H1 (cell line): ENCODE measurements at regions not wholly inside any gene's neighbourhood (a gene's known extent, or its start where the extent isn't known, plus 50 kb on each side); places are given as distances from the start of the nearest gene placed in this dataset.

ENCODE experiments used
- BCL11A ChIP-seq, 2 experiments: IDR thresholded peaks; one replicate each; pipeline ENCODE4 v1.6.1; 2011; ENCODE audit warnings: low read depth in 2 of 2, low read length in 2 of 2, mild to moderate bottlenecking in 2 of 2
- CBX8 ChIP-seq: fragments of 300-800, 300-1000 bp; sonication (generic); IDR thresholded peaks from 2 replicates; pipeline ENCODE4 v1.7.1; 2016; ENCODE audit warnings: low read depth, low read length, borderline replicate concordance
- CTCF ChIP-seq, 3 experiments: IDR thresholded peaks; 1 replicate in 2 of 3; 2 replicates in 1 of 3; pipeline versions ENCODE4 v1.5.1 to v1.6.1; 2011; ENCODE audit warnings: low read length in 3 of 3, mild to moderate bottlenecking in 3 of 3, inconsistent platforms in 2 of 3, low read depth in 1 of 3, moderate library complexity in 1 of 3; ENCODE audit not compliant: insufficient read depth in 1 of 3; ENCODE audit errors: control extremely low read depth in 1 of 3
- EGR1 ChIP-seq: IDR thresholded peaks from 2 replicates; pipeline ENCODE4 v1.6.1; 2011; ENCODE audit warnings: low read depth, low read length, borderline replicate concordance
- EP300 ChIP-seq, 2 experiments: IDR thresholded peaks; 1 replicate in 1 of 2; 2 replicates in 1 of 2; pipeline ENCODE4 v1.6.1; 2011 to 2012; ENCODE audit warnings: low read depth in 2 of 2, low read length in 2 of 2, mild to moderate bottlenecking in 2 of 2, borderline replicate concordance in 1 of 2, inconsistent platforms in 1 of 2, moderate library complexity in 1 of 2
- HDAC2 ChIP-seq, 2 experiments: fragments of 300-600 bp in 1 of 2; sonication (generic) in 1 of 2; IDR thresholded peaks; 2 replicates each; pipeline ENCODE4 v1.6.1; 2011 to 2012; ENCODE audit warnings: low read depth in 2 of 2, low read length in 2 of 2, mild to moderate bottlenecking in 2 of 2, moderate library complexity in 2 of 2, borderline replicate concordance in 1 of 2, inconsistent platforms in 1 of 2
- JUND ChIP-seq: IDR thresholded peaks from 2 replicates; pipeline ENCODE4 v1.6.1; 2011; ENCODE audit warnings: mild to moderate bottlenecking, improper control_type of control experiment, low read length
- KDM1A ChIP-seq: fragments of 200-600, 300-600 bp; sonication (generic); IDR thresholded peaks from 2 replicates; pipeline ENCODE4 v1.7.1; 2016; ENCODE audit warnings: mild to moderate bottlenecking, low read length, borderline replicate concordance
- POLR2AphosphoS5 ChIP-seq: IDR thresholded peaks from 2 replicates; pipeline ENCODE4 v1.6.1; 2011; ENCODE audit warnings: low read depth, low read length
- SP1 ChIP-seq: IDR thresholded peaks from 2 replicates; pipeline ENCODE4 v1.6.1; 2011; ENCODE audit warnings: low read depth, low read length
- TAF1 ChIP-seq: IDR thresholded peaks from 2 replicates; pipeline ENCODE4 v1.6.1; 2011; ENCODE audit warnings: mild to moderate bottlenecking, low read depth, low read length
- TF ChIP-seq, protein P1 (sequence below): IDR thresholded peaks from 2 replicates; pipeline ENCODE4 v1.6.1; 2012; ENCODE audit warnings: inconsistent platforms
- TF ChIP-seq, protein P2 (sequence below): IDR thresholded peaks from 2 replicates; pipeline ENCODE4 v1.6.1; 2012; ENCODE audit warnings: low read length, inconsistent platforms

- TF ChIP-seq JUND (no peak), EP300 (IDR thresholded peaks at IDR 0.05; ENCODE audit: borderline replicate concordance in 1 of 2, low read depth in 2 of 2, low read length in 2 of 2) (no peak), CBX8 (no peak), BCL11A (IDR thresholded peaks at IDR 0.05; ENCODE audit: low read depth in 2 of 2, low read length in 2 of 2) (no peak), HDAC2 (IDR thresholded peaks at IDR 0.05; ENCODE audit: borderline replicate concordance in 1 of 2, low read depth in 2 of 2, low read length in 2 of 2) (no peak), EGR1 (no peak), CTCF (IDR thresholded peaks at IDR 0.05; ENCODE audit: control extremely low read depth in 1 of 3, insufficient read depth in 1 of 3, low read depth in 1 of 3, low read length in 3 of 3) (no peak), TAF1 (no peak), KDM1A (no peak), SP1 (no peak), POLR2AphosphoS5 (no peak)
- TF ChIP-seq, protein P1, sequence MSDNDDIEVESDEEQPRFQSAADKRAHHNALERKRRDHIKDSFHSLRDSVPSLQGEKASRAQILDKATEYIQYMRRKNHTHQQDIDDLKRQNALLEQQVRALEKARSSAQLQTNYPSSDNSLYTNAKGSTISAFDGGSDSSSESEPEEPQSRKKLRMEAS: no peak
- TF ChIP-seq, protein P2, sequence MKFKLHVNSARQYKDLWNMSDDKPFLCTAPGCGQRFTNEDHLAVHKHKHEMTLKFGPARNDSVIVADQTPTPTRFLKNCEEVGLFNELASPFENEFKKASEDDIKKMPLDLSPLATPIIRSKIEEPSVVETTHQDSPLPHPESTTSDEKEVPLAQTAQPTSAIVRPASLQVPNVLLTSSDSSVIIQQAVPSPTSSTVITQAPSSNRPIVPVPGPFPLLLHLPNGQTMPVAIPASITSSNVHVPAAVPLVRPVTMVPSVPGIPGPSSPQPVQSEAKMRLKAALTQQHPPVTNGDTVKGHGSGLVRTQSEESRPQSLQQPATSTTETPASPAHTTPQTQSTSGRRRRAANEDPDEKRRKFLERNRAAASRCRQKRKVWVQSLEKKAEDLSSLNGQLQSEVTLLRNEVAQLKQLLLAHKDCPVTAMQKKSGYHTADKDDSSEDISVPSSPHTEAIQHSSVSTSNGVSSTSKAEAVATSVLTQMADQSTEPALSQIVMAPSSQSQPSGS: no peak
Measured at GRCh38 chr6:54690596-54690995, 156.0 kb upstream of the FAM83B start.
